ENCODE measurements at regions not wholly inside any gene's neighbourhood (a gene's known extent, or its start where the extent isn't known, plus 50 kb on each side); places are given as distances from the start of the nearest gene placed in this dataset.
"Not testable (repeated sequence)": the region's sequence is repeated elsewhere in the genome, so short reads cannot be mapped to it uniquely, and the experiment has no call there.

DNA sequence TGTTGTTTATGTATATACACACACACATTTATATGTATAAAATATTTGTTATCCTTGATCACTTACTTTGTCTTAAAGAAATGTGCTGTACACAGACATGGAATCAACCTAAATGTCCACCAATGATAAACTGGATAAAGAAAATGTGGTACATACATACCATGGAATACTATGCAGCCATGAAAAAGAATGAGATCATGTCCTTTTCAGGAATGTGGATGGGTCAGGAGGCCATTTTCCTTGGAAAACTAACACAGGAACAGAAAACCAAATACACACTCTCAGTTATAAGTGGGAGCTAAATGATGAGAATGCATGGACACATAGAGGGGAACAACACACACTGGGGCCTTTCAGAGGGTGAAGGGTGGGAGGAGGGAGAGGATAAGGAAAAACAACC is 534.7 kb downstream of the FLRT2 start:
- not testable (repeated sequence) for TF ChIP-seq CTCF (IDR thresholded peaks at IDR 0.05; ENCODE audit: low read depth, low read length, missing input control); TAF1 (conservative IDR thresholded peaks at IDR 0.05); GABPA (IDR thresholded peaks at IDR 0.05 in 1 of 2, conservative IDR thresholded peaks at IDR 0.05 in 1 of 2); MAX (IDR thresholded peaks at IDR 0.05); EGR1 (IDR thresholded peaks at IDR 0.05; ENCODE audit: low read depth in 2 of 2); RXRA (IDR thresholded peaks at IDR 0.05); YY1 (IDR thresholded peaks at IDR 0.05); ZBTB33 (IDR thresholded peaks at IDR 0.05)
- TF ChIP-seq, protein P1, sequence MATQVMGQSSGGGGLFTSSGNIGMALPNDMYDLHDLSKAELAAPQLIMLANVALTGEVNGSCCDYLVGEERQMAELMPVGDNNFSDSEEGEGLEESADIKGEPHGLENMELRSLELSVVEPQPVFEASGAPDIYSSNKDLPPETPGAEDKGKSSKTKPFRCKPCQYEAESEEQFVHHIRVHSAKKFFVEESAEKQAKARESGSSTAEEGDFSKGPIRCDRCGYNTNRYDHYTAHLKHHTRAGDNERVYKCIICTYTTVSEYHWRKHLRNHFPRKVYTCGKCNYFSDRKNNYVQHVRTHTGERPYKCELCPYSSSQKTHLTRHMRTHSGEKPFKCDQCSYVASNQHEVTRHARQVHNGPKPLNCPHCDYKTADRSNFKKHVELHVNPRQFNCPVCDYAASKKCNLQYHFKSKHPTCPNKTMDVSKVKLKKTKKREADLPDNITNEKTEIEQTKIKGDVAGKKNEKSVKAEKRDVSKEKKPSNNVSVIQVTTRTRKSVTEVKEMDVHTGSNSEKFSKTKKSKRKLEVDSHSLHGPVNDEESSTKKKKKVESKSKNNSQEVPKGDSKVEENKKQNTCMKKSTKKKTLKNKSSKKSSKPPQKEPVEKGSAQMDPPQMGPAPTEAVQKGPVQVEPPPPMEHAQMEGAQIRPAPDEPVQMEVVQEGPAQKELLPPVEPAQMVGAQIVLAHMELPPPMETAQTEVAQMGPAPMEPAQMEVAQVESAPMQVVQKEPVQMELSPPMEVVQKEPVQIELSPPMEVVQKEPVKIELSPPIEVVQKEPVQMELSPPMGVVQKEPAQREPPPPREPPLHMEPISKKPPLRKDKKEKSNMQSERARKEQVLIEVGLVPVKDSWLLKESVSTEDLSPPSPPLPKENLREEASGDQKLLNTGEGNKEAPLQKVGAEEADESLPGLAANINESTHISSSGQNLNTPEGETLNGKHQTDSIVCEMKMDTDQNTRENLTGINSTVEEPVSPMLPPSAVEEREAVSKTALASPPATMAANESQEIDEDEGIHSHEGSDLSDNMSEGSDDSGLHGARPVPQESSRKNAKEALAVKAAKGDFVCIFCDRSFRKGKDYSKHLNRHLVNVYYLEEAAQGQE (IDR thresholded peaks at IDR 0.05), result not testable (repeated sequence)
